GM12878 (cell line): ENCODE measurements at regions not wholly inside any gene's neighbourhood (a gene's known extent, or its start where the extent isn't known, plus 50 kb on each side); places are given as distances from the start of the nearest gene placed in this dataset.

Experiments used
- ATAC-seq: fragments of 200-7000 bp; cut with Tn5 transposase; 3 replicates; pipeline ENCODE4 v1.9.1; 2020; ENCODE audit warnings: mild to moderate bottlenecking, moderate library complexity
- BruUV-seq: library from RNA; stranded (reverse); fragments of 400-500 nt; replicated peaks from 2 replicates; lab custom pipeline; 2021; lab: Mats Ljungman, UMichigan
- CTCF ChIA-PET: fragments of 300-600 bp; sonication (Branson Sonifier 250); formaldehyde crosslinking; extraction: SDS; loops from one replicate; lab custom pipeline; 2021; ENCODE audit warnings: inconsistent platforms; lab: Yijun Ruan, JAX
- POLR2A ChIA-PET: fragments of 350-600 bp; formaldehyde crosslinking; extraction: SDS; loops from one replicate; lab custom pipeline; 2021; ENCODE audit warnings: inconsistent platforms; lab: Charles Lee
- RAD21 ChIA-PET: fragments of 300-600 bp; sonication (Branson Sonifier 250); formaldehyde crosslinking; loops from one replicate; lab custom pipeline; 2023; ENCODE audit warnings: antibody characterized with exemption; ENCODE audit not compliant: unreplicated experiment; lab: Charles Lee
- SMC1A ChIA-PET: fragments of 300-600 bp; sonication (Branson Sonifier 250); formaldehyde crosslinking; loops from one replicate; lab custom pipeline; 2023; ENCODE audit not compliant: unreplicated experiment, uncharacterized antibody; lab: Charles Lee
- DNase-seq: peaks from one replicate; pipeline ENCODE4 v3.0.0-alpha.2; 2011; ENCODE audit warnings: low read depth, low spot score
- FAIRE-seq: peaks from 3 replicates; lab custom pipeline; 2011; peaks lifted over from hg19 to GRCh38; lab: Jason Lieb, UNC
- H2AFZ ChIP-seq: 2 replicates; pipeline ENCODE4 v1.6.0; 2011; ENCODE audit warnings: low read depth, low read length, control low read depth; ENCODE audit not compliant: control insufficient read depth
- H3K27ac ChIP-seq: 2 replicates; pipeline ENCODE4 v1.5.1; 2011; ENCODE audit warnings: control low read depth; ENCODE audit not compliant: control insufficient read depth, insufficient read depth
- H3K27me3 ChIP-seq, 2 experiments: replicated peaks in 1 of 2; 2 replicates each; pipeline versions ENCODE4 v1.6.0 to v1.6.1; 2011; ENCODE audit warnings: low read length in 1 of 2; ENCODE audit not compliant: control insufficient read depth in 2 of 2, insufficient read depth in 2 of 2
- H3K36me3 ChIP-seq, 2 experiments: 2 replicates each; pipeline ENCODE4 v1.5.1; 2011; ENCODE audit warnings: low read length in 1 of 2; ENCODE audit not compliant: control insufficient read depth in 2 of 2, insufficient read depth in 2 of 2
- H3K4me1 ChIP-seq: 2 replicates; pipeline ENCODE4 v1.6.1; 2011; ENCODE audit warnings: mild to moderate bottlenecking, low read length, moderate library complexity, mixed read lengths; ENCODE audit not compliant: control insufficient read depth, insufficient read depth
- H3K4me2 ChIP-seq: 2 replicates; pipeline ENCODE4 v1.6.0; 2011; ENCODE audit warnings: control low read depth; ENCODE audit not compliant: control insufficient read depth, insufficient read depth
- H3K4me3 ChIP-seq: fragments of 200-600 bp; sonication (generic); 2 replicates; pipeline ENCODE4 v1.5.1; 2016
- H3K79me2 ChIP-seq: 2 replicates; pipeline ENCODE4 v1.6.0; 2011; ENCODE audit warnings: low read length; ENCODE audit not compliant: control insufficient read depth, insufficient read depth
- H3K9ac ChIP-seq: 2 replicates; pipeline ENCODE4 v1.8.0; 2011; ENCODE audit warnings: low read length, control low read depth, mixed read lengths; ENCODE audit not compliant: control insufficient read depth, insufficient read depth
- H3K9me3 ChIP-seq: replicated peaks from 3 replicates; pipeline ENCODE4 v1.5.1; 2011; ENCODE audit warnings: mild to moderate bottlenecking, low read length; ENCODE audit not compliant: control insufficient read depth, insufficient read depth
- H4K20me1 ChIP-seq: 2 replicates; pipeline ENCODE4 v1.6.0; 2011; ENCODE audit not compliant: control insufficient read depth, insufficient read depth
- BCL11A ChIP-seq: IDR thresholded peaks from 2 replicates; pipeline ENCODE4 v1.6.1; 2011; ENCODE audit warnings: low read depth, low read length
- BRCA1 ChIP-seq: IDR thresholded peaks from 2 replicates; pipeline ENCODE4 v1.6.1; 2011; ENCODE audit warnings: low read depth, low read length, improper control_type of control experiment
- EP300 ChIP-seq, 2 experiments: fragments of 150-350 bp in 1 of 2; IDR thresholded peaks; 2 replicates each; pipeline ENCODE4 v1.6.1; 2011 to 2012; ENCODE audit warnings: low read depth in 2 of 2, low read length in 2 of 2, borderline replicate concordance in 1 of 2, improper control_type of control experiment in 1 of 2, inconsistent platforms in 1 of 2; ENCODE audit not compliant: control insufficient read depth in 1 of 2
- ETV6 ChIP-seq, 2 experiments: fragments of 450-650 bp in 1 of 2; IDR thresholded peaks in 1 of 2; conservative IDR thresholded peaks in 1 of 2; 2 replicates each; pipeline ENCODE4 v1.6.1; 2014; ENCODE audit warnings: antibody characterized with exemption in 1 of 2, borderline replicate concordance in 1 of 2, low read depth in 1 of 2, mild to moderate bottlenecking in 1 of 2, moderate library complexity in 1 of 2
- IKZF1 ChIP-seq: fragments of 450-650 bp; conservative IDR thresholded peaks from 2 replicates; pipeline ENCODE4 v1.6.1; 2017; ENCODE audit warnings: antibody characterized with exemption, mild to moderate bottlenecking
- KAT2A ChIP-seq: conservative IDR thresholded peaks from 2 replicates; pipeline ENCODE4 v1.6.1; 2011; ENCODE audit warnings: low read depth, low read length; ENCODE audit not compliant: control insufficient read depth
- MEF2B ChIP-seq: fragments of 450-650 bp; IDR thresholded peaks from 2 replicates; pipeline ENCODE4 v1.6.1; 2018; ENCODE audit warnings: mild to moderate bottlenecking, moderate library complexity; ENCODE audit not compliant: partially characterized antibody, poor library complexity, severe bottlenecking
- PML ChIP-seq: IDR thresholded peaks from 2 replicates; pipeline ENCODE4 v1.6.1; 2012; ENCODE audit warnings: low read length, inconsistent platforms
- RB1 ChIP-seq: fragments of 450-650 bp; formaldehyde crosslinking; IDR thresholded peaks from 2 replicates; pipeline ENCODE4 v1.6.1; 2017; ENCODE audit warnings: mild to moderate bottlenecking, borderline replicate concordance
- STAT3 ChIP-seq: IDR thresholded peaks from 2 replicates; pipeline ENCODE4 v1.6.1; 2011; ENCODE audit warnings: low read depth, low read length, improper control_type of control experiment
- ZNF24 ChIP-seq: fragments of 450-650 bp; IDR thresholded peaks from 2 replicates; pipeline ENCODE4 v1.6.1; 2017; ENCODE audit warnings: antibody characterized with exemption, mild to moderate bottlenecking
- WGBS: methylation state at CpG from one replicate; pipeline ENCODE4 v1.1.6; 2016; ENCODE audit warnings: low lambda C conversion rate; ENCODE audit not compliant: insufficient replicate concordance, insufficient coverage; ENCODE audit errors: missing lambda C conversion rate; 5-methylcytosine and 5-hydroxymethylcytosine counted together
- in situ Hi-C: fragments of 300-500 bp; cut with MboI; formaldehyde crosslinking; loops from 9 replicates; pipeline ENCODE4 v1.14.3; 2018; ENCODE audit warnings: mixed read lengths
- intact Hi-C: fragments of 100-400 bp; cut with micrococcal nuclease; formaldehyde crosslinking; loops from one replicate; pipeline ENCODE4 v1.14.2; 2022; ENCODE audit not compliant: unreplicated experiment
- TF ChIP-seq, protein P1 (sequence below), 3 experiments: IDR thresholded peaks in 2 of 3; conservative IDR thresholded peaks in 1 of 3; 2 replicates each; pipeline ENCODE4 v1.5.1; 2011; ENCODE audit warnings: low read depth in 3 of 3, low read length in 3 of 3, mild to moderate bottlenecking in 3 of 3, control low read depth in 2 of 3, moderate library complexity in 2 of 3, inconsistent platforms in 1 of 3, mixed read lengths in 1 of 3; ENCODE audit not compliant: control insufficient read depth in 2 of 3, insufficient read depth in 1 of 3; ENCODE audit errors: extremely low read depth in 1 of 3
- TF ChIP-seq, protein P2 (sequence below): IDR thresholded peaks from 2 replicates; pipeline ENCODE4 v1.6.1; 2012; ENCODE audit warnings: low read length, inconsistent platforms
- TF ChIP-seq, protein P3 (sequence below): fragments of 450-650 bp; IDR thresholded peaks from 2 replicates; pipeline ENCODE4 v1.6.1; 2017; ENCODE audit warnings: mild to moderate bottlenecking, low read depth, inconsistent platforms; ENCODE audit not compliant: poor library complexity, severe bottlenecking

DNA sequence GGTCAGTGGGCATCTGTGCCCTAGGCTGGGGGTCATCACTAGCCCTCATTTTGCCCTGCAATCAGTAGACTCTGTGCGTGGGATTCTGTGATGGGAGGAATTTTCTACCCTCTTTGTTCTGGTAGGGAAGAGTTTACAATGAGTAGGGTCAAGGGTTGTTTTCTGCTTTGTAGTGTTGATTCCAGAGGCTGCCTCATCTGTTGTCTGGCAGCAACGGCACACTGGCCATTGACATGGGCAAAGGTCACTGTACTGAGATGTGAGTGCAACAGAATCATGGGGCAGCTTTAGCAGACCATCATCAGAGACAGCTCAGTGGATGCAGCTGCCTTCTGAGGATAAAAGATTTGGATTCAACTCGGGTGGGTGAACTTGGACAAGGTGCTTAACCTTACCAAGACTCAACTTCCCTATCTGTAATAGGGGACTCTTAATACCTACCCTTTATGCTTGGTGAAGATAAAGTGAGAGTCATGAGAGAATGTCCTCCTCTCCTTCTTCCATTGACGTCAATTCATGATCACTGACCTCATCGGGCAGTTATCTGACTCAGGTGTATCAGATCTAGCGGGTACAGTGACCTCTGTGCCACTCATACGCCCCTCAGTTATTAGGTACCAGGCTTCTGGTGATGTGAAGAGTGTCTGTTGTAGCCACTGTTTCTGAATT lies 127.5 kb downstream of the RPLP1 start:
- no peaks in the 10 kb centered on the region for H4K20me1 ChIP-seq
- DNase-seq (no peak), ATAC-seq (no peak), FAIRE-seq (no peak)
- POLR2A ChIA-PET = no interaction called here
- in situ Hi-C loops = no loop called here
- BruUV-seq = no TSS peak
- TF ChIP-seq, protein P1, sequence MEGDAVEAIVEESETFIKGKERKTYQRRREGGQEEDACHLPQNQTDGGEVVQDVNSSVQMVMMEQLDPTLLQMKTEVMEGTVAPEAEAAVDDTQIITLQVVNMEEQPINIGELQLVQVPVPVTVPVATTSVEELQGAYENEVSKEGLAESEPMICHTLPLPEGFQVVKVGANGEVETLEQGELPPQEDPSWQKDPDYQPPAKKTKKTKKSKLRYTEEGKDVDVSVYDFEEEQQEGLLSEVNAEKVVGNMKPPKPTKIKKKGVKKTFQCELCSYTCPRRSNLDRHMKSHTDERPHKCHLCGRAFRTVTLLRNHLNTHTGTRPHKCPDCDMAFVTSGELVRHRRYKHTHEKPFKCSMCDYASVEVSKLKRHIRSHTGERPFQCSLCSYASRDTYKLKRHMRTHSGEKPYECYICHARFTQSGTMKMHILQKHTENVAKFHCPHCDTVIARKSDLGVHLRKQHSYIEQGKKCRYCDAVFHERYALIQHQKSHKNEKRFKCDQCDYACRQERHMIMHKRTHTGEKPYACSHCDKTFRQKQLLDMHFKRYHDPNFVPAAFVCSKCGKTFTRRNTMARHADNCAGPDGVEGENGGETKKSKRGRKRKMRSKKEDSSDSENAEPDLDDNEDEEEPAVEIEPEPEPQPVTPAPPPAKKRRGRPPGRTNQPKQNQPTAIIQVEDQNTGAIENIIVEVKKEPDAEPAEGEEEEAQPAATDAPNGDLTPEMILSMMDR (IDR thresholded peaks at IDR 0.05 in 2 of 3, conservative IDR thresholded peaks at IDR 0.05 in 1 of 3; ENCODE audit: control insufficient read depth in 2 of 3, extremely low read depth in 1 of 3, insufficient read depth in 1 of 3, low read depth in 3 of 3, low read length in 3 of 3) = no peak
- TF ChIP-seq BCL11A (no peak), RB1 (no peak), KAT2A (no peak), ETV6 (conservative IDR thresholded peaks at IDR 0.05 in 1 of 2, IDR thresholded peaks at IDR 0.05 in 1 of 2; ENCODE audit: borderline replicate concordance in 1 of 2, low read depth in 1 of 2) (no peak), IKZF1 (no peak), ZNF24 (no peak), PML (no peak), MEF2B (no peak), BRCA1 (no peak), EP300 (IDR thresholded peaks at IDR 0.05; ENCODE audit: borderline replicate concordance in 1 of 2, control insufficient read depth in 1 of 2, low read depth in 2 of 2, low read length in 2 of 2) (no peak), STAT3 (no peak)
- TF ChIP-seq, protein P2, sequence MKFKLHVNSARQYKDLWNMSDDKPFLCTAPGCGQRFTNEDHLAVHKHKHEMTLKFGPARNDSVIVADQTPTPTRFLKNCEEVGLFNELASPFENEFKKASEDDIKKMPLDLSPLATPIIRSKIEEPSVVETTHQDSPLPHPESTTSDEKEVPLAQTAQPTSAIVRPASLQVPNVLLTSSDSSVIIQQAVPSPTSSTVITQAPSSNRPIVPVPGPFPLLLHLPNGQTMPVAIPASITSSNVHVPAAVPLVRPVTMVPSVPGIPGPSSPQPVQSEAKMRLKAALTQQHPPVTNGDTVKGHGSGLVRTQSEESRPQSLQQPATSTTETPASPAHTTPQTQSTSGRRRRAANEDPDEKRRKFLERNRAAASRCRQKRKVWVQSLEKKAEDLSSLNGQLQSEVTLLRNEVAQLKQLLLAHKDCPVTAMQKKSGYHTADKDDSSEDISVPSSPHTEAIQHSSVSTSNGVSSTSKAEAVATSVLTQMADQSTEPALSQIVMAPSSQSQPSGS = no peak
- TF ChIP-seq, protein P3, sequence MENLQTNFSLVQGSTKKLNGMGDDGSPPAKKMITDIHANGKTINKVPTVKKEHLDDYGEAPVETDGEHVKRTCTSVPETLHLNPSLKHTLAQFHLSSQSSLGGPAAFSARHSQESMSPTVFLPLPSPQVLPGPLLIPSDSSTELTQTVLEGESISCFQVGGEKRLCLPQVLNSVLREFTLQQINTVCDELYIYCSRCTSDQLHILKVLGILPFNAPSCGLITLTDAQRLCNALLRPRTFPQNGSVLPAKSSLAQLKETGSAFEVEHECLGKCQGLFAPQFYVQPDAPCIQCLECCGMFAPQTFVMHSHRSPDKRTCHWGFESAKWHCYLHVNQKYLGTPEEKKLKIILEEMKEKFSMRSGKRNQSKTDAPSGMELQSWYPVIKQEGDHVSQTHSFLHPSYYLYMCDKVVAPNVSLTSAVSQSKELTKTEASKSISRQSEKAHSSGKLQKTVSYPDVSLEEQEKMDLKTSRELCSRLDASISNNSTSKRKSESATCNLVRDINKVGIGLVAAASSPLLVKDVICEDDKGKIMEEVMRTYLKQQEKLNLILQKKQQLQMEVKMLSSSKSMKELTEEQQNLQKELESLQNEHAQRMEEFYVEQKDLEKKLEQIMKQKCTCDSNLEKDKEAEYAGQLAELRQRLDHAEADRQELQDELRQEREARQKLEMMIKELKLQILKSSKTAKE = no peak
- TF ChIP-seq, all 136 proteins: peak for 0
- Histone ChIP-seq H3K27ac (no peak overlapping the region), H2AFZ (no peak overlapping the region), H3K4me3 (no peak overlapping the region), H3K9ac (no peak overlapping the region), H3K36me3 (no peaks in the 10 kb centered on the region), H3K9me3 (no peaks in the 10 kb centered on the region), H3K4me1 (no peaks in the 10 kb centered on the region), H3K4me2 (no peak overlapping the region), H3K79me2 (no peaks in the 10 kb centered on the region), H3K27me3 (peaks cover 0 to 5% of the 10 kb centered on the region in 2 experiments; a peak in 3 of 4 replicates)
- intact Hi-C loops = loop anchor here (5.0 to 10.0 kb wide), 4 partner anchors 145 to 907 kb away; no protein-coding TSS in a partner anchor
- CTCF ChIA-PET = no interaction called here
- SMC1A ChIA-PET = no interaction called here
- WGBS = 31% methylated on average over 7 of the region's 7 CpGs
- RAD21 ChIA-PET = no interaction called here
